ENCODE measurements at regions not wholly inside any gene's neighbourhood (a gene's known extent, or its start where the extent isn't known, plus 50 kb on each side); places are given as distances from the start of the nearest gene placed in this dataset.
A peak's percentile ranks its signal among the peaks of the same experiment; 100 is the strongest.

GRCh38 chr7:106957766-106958165 is 86.7 kb upstream of the PRKAR2B start:
- DNase-seq, result peak; percentile 87

DNA sequence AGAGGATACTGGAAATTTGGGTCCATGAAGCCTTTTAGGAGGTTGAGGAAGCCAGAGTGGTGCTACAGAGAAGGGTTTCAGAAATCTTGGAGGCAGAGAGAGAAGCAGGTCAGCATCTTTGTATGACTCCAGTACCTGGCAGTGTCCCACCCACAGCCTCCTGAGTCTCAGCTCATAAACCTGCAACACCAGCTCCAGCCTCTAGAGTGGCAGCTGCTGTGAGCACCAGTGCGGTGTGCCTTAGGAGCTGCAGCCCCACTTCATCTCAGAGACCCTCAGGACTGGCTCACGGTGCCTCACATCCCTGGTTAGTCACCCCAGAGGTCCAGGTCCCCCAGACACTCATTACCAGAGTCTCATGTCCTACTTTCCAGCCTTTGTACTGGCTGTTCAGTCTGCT is 84.8 kb upstream of the PRKAR2B start:
- no peak for DNase-seq

GRCh38 chr7:106962751-106963150 is 81.8 kb upstream of the PRKAR2B start:
- no peak for DNase-seq

DNA sequence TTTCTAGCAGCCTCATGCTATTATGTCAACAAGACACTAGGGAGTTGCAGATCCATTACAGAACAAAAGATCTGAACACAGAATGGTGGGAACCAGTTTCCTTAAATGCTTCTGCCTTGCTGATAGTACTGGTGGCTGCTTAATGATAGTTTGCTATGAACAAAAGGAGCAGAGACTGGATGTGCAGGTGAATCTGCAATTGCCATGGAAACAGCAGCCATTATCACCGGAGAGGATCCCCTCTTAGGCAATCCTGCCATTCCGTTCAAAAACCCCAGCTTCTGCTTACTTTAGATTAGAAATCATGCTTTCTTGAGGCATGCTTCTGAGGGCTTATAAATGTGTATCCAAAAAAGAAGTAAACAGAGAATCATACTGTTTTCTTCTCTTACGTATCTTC is 80.0 kb upstream of the PRKAR2B start:
- DNase-seq, result no peak

DNA sequence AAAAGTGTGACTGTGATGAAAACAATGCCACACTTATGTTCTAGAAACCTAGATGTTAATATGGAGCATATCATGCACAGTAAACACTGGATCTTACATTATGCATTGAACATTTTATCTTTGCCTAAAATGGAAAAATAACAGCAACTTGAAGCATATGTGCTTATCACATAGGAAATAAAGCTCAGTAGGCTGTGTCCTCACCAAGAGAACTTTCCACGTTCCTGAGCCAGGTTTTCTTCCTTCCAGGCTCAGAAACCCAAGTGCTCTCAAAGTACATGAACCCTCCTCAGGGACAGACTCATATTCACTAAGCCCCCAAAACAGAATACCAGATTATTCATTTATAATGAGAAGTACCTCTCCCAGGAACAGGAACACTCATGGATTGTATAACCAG is 79.4 kb upstream of the PRKAR2B start:
- DNase-seq, result no peak

GRCh38 chr7:106966121-106966520 is 78.4 kb upstream of the PRKAR2B start:
- no peak for DNase-seq

- DNase-seq, result no peak
Observed at GRCh38 chr7:106968160-106968559, 76.3 kb upstream of the PRKAR2B start.

- DNase-seq, result no peak
Observed at GRCh38 chr7:106978425-106979420, 65.8 kb upstream of the PRKAR2B start.

DNA sequence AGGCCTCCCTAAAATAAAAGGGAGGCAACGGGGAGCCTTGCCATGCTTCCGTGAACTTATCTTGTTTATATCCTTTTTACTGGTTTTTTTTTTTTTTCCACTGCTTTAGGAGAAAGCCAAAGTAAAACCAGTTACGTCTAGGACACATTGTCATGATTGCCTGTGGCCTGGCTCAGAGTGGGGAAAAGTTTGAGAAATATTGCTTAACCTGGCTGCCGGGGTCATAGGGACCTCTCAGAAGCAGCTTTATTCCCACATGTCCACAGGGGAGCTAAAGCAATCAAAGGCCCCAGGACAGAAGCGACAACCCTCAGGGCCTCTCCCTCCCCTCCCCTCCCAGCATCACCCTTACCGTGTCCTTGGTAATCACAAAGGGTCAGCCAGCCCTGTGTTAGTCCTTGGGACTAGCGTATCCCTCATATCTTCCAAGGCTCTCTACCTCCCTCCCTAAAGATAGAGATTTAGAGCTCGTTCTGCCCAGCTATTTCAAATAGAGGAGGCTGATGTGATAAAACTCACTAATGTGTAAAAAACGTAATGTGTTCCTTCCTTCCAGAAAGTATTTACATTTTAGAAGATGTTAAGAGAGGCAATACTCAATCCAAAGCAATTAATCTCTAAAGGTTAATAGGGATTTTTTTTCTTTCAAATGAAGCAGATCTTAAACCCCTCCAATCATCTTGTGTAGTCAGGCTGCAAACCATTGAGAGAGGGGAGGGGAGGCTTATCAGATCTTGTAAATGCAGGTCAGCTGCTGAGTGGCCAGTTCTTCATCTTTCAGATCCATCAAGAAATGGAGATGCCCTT is 64.8 kb upstream of the PRKAR2B start:
- DNase-seq, result no peak

DNA sequence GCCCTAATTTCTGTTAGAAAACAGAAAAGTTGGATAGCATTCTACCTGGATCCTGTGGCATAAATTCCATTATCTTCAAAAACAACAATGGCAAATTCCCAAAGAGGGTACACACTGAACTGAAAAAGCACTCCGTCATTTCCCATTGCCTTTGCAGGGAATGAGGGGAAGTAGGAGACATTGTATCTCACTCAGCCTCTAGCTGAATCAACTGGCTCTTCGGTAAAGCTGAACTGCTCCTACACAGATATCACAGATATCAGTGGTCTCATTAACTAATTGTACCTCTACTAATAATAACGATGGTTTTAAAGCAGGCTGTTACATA is 64.2 kb upstream of the PRKAR2B start:
- DNase-seq, result no peak

- no peak for DNase-seq
Observed at GRCh38 chr7:106982415-106982814, 62.1 kb upstream of the PRKAR2B start.

GRCh38 chr7:106984034-106984433 is 60.5 kb upstream of the PRKAR2B start:
- DNase-seq, result no peak

DNA sequence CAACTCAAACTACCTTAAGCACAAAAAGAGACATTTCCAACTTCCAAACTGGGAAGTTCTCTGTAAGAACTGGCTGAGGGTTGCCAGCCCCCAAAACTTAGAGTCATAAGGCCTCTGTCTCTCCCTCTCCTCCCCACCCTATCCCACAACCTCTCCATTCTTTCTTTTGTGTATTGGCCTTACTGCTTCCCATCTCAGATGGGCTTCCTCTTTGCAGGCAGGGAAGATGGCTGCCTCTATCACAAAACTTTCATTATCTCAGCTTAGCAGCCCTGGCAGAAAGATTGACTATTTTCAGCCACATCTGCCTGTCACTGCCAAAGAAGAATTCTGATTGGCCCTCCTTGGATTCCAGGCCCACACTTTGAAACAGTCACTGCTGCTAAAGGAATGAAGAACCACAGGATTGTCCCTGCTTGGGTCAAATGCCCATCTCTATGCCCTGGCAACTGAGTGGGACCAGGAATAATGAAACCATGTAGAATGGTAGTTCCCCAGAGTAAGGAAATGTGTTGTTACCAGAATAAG is 58.0 kb upstream of the PRKAR2B start:
- DNase-seq, result no peak

DNA sequence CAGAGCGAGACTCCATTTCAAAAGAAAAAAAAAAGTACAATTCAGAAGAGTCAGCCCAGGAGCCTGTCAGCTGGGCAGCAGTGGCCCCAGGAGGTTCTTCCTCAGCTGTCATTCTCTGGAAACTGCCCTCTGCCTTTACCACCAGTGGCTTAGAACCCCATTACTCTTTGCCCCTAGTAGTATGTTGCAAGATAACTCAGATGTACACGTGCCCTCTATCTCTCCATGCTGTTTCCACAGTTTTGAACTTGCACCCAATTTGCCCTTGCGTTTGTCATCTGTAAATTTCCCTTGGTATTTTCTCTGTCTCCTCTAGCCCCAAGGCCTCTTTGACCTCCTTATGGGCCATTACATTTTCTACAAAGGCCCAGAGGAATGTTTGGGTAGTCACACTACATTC is 56.7 kb upstream of the PRKAR2B start:
- DNase-seq, result no peak

- DNase-seq, result no peak
Observed at GRCh38 chr7:106992511-106992910, 52.0 kb upstream of the PRKAR2B start.

Data from inflammatory macrophage treated with lipopolysaccharide for 4 hours (primary cell).